H1 (cell line): ENCODE measurements at regions not wholly inside any gene's neighbourhood (a gene's known extent, or its start where the extent isn't known, plus 50 kb on each side); places are given as distances from the start of the nearest gene placed in this dataset.

ENCODE experiments used
- BCL11A ChIP-seq, 2 experiments: IDR thresholded peaks; one replicate each; pipeline ENCODE4 v1.6.1; 2011; ENCODE audit warnings: low read depth in 2 of 2, low read length in 2 of 2, mild to moderate bottlenecking in 2 of 2
- CTBP2 ChIP-seq: IDR thresholded peaks from 2 replicates; pipeline ENCODE4 v1.7.0; 2011; ENCODE audit warnings: borderline replicate concordance, mild to moderate bottlenecking, moderate library complexity, mixed read lengths, low read length; ENCODE audit not compliant: insufficient read depth, insufficient read length
- HDAC2 ChIP-seq, 2 experiments: fragments of 300-600 bp in 1 of 2; sonication (generic) in 1 of 2; IDR thresholded peaks; 2 replicates each; pipeline ENCODE4 v1.6.1; 2011 to 2012; ENCODE audit warnings: low read depth in 2 of 2, low read length in 2 of 2, mild to moderate bottlenecking in 2 of 2, moderate library complexity in 2 of 2, borderline replicate concordance in 1 of 2, inconsistent platforms in 1 of 2
- SAP30 ChIP-seq: fragments of 300-600 bp; sonication (generic); IDR thresholded peaks from 2 replicates; pipeline ENCODE4 v1.7.1; 2012; ENCODE audit warnings: low read length, moderate library complexity, mild to moderate bottlenecking, inconsistent platforms; ENCODE audit not compliant: insufficient read depth, insufficient replicate concordance
- TF ChIP-seq, protein P1 (sequence below): IDR thresholded peaks from 2 replicates; pipeline ENCODE4 v1.6.1; 2011; ENCODE audit warnings: low read depth, mild to moderate bottlenecking, low read length; ENCODE audit not compliant: insufficient read depth

DNA sequence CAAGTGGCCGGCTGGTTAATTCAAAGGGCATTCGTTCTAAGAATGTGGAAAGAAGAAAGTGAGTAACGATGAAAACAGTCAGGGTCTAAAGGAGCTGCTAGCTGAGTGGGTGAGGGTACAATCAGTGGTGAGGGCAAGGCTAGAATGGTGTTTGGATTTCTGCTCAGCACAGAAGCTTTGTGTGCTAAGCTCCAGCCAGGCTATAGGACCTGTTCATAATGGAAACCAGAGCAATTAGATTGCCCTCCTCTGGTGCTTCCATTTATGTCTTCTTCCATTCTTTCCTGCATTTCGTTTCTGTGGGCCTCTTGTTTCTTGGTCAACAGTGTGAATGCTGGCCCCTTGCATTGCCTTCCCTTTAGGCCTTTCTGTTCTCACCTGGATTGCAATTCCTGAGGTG is 572.9 kb upstream of the CHORDC1 start (continued):
- TF ChIP-seq SAP30 (no peak), HDAC2 (IDR thresholded peaks at IDR 0.05; ENCODE audit: borderline replicate concordance in 1 of 2, low read depth in 2 of 2, low read length in 2 of 2) (no peak), CTBP2 (no peak), BCL11A (IDR thresholded peaks at IDR 0.05; ENCODE audit: low read depth in 2 of 2, low read length in 2 of 2) (no peak)
- TF ChIP-seq, protein P1, sequence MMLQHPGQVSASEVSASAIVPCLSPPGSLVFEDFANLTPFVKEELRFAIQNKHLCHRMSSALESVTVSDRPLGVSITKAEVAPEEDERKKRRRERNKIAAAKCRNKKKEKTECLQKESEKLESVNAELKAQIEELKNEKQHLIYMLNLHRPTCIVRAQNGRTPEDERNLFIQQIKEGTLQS, result no peak
